Panc1 (cell line): ENCODE measurements at regions not wholly inside any gene's neighbourhood (a gene's known extent, or its start where the extent isn't known, plus 50 kb on each side); places are given as distances from the start of the nearest gene placed in this dataset.

Experiments
- ATAC-seq: fragments of 200-7000 bp; cut with Tn5 transposase; 2 replicates; pipeline ENCODE4 v1.9.1; 2020; ENCODE audit warnings: mild to moderate bottlenecking, moderate library complexity
- BruUV-seq: library from RNA; stranded (reverse); fragments of 400-500 nt; replicated peaks from 2 replicates; lab custom pipeline; 2021; lab: Mats Ljungman, UMichigan
- CTCF ChIA-PET: fragments of 300-600 bp; sonication (Branson Sonifier 250); formaldehyde crosslinking; loops from one replicate; lab custom pipeline; 2022; ENCODE audit warnings: antibody characterized with exemption; lab: Charles Lee
- POLR2A ChIA-PET: fragments of 300-600 bp; sonication (Branson Sonifier 250); formaldehyde crosslinking; loops from one replicate; lab custom pipeline; 2022; ENCODE audit warnings: antibody characterized with exemption; lab: Charles Lee
- DNase-seq: peaks from one replicate; pipeline ENCODE4 v3.0.0-alpha.2; 2010; ENCODE audit warnings: low read depth, low spot score
- H3K27ac ChIP-seq: 2 replicates; pipeline ENCODE4 v1.5.1; 2011; ENCODE audit warnings: mild to moderate bottlenecking, low read length, inconsistent platforms
- H3K27me3 ChIP-seq: fragments of 200-500 bp; sonication (Bioruptor generic); 2 replicates; pipeline ENCODE4 v1.6.0; 2014; ENCODE audit warnings: low read length, inconsistent platforms; ENCODE audit not compliant: control insufficient read depth, insufficient read depth
- H3K36me3 ChIP-seq: fragments of 200-500 bp; sonication (Bioruptor generic); 2 replicates; pipeline ENCODE4 v1.5.1; 2014; ENCODE audit warnings: inconsistent platforms, mild to moderate bottlenecking, low read length, moderate library complexity; ENCODE audit not compliant: control insufficient read depth, insufficient read depth
- H3K4me1 ChIP-seq: 2 replicates; pipeline ENCODE4 v1.5.1; 2011; ENCODE audit warnings: inconsistent platforms, mild to moderate bottlenecking, low read length, moderate library complexity; ENCODE audit not compliant: control insufficient read depth, insufficient read depth
- H3K4me3 ChIP-seq, 2 experiments: 2 replicates each; pipeline ENCODE4 v1.5.1; 2011 to 2012; ENCODE audit warnings: low read depth in 2 of 2, low read length in 2 of 2, mild to moderate bottlenecking in 2 of 2, inconsistent platforms in 1 of 2, moderate library complexity in 1 of 2
- H3K9me3 ChIP-seq: fragments of 200-500 bp; sonication (Bioruptor generic); 2 replicates; pipeline ENCODE4 v1.5.1; 2014; ENCODE audit warnings: low read depth, mild to moderate bottlenecking, inconsistent platforms, low read length, moderate library complexity; ENCODE audit not compliant: control insufficient read depth, insufficient read depth
- POLR2AphosphoS5 ChIP-seq: IDR thresholded peaks from 2 replicates; pipeline ENCODE4 v1.6.1; 2012; ENCODE audit warnings: mild to moderate bottlenecking, low read depth, low read length, moderate library complexity
- SIN3A ChIP-seq: IDR thresholded peaks from 2 replicates; pipeline ENCODE4 v1.6.1; 2012; ENCODE audit warnings: low read depth, mild to moderate bottlenecking, low read length, moderate library complexity, borderline replicate concordance; ENCODE audit not compliant: insufficient read depth
- TCF7L2 ChIP-seq: IDR thresholded peaks from 2 replicates; pipeline ENCODE4 v1.6.1; 2011; ENCODE audit warnings: mild to moderate bottlenecking, low read depth, low read length, inconsistent platforms
- in situ Hi-C: cut with HindIII; loops from 2 replicates; pipeline ENCODE4 v1.10.0; 2016; ENCODE audit warnings: low sequenced_read_pairs, low pct_unique_long_range_greater_than_20kb
- intact Hi-C: fragments of 100-400 bp; cut with micrococcal nuclease; formaldehyde crosslinking; loops from one replicate; pipeline ENCODE4 v1.10.0; 2022; ENCODE audit not compliant: unreplicated experiment
- TF ChIP-seq, protein P1 (sequence below): fragments of 450-650 bp; IDR thresholded peaks from 2 replicates; pipeline ENCODE4 v1.5.1; 2017; ENCODE audit warnings: mild to moderate bottlenecking
- TF ChIP-seq, protein P2 (sequence below), 2 experiments: IDR thresholded peaks; 2 replicates each; pipeline ENCODE4 v1.6.1; 2011 to 2012; ENCODE audit warnings: low read depth in 2 of 2, control low read depth in 1 of 2, low read length in 1 of 2, mild to moderate bottlenecking in 1 of 2, moderate library complexity in 1 of 2; ENCODE audit not compliant: insufficient read depth in 1 of 2

DNA sequence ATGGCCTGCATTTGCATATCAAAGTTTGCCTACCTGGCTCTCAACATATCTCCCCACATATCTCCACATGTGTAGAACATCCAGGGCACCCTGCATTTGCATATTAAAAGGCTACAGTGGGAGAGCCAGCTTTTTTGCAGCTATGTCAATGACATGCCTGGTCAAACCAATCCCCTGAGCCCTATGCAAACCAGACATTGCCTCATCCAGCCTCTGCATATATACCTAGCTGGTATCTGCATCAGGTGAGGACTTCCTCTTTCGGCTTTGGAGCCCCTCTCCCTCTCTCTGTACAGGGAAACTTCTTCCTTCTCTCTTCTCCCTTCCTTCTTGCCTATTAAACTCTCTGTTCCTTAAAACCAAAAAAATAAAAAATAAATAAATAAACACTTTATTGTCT is 142.7 kb upstream of the STEAP4 start:
- ATAC-seq (no peak), DNase-seq (no peak)
- Histone ChIP-seq H3K27me3 (no peaks in the 10 kb centered on the region), H3K9me3 (no peaks in the 10 kb centered on the region), H3K27ac (no peak overlapping the region), H3K4me3 (no peak overlapping the region), H3K4me1 (no peaks in the 10 kb centered on the region), H3K36me3 (no peaks in the 10 kb centered on the region)
- TF ChIP-seq, protein P1, sequence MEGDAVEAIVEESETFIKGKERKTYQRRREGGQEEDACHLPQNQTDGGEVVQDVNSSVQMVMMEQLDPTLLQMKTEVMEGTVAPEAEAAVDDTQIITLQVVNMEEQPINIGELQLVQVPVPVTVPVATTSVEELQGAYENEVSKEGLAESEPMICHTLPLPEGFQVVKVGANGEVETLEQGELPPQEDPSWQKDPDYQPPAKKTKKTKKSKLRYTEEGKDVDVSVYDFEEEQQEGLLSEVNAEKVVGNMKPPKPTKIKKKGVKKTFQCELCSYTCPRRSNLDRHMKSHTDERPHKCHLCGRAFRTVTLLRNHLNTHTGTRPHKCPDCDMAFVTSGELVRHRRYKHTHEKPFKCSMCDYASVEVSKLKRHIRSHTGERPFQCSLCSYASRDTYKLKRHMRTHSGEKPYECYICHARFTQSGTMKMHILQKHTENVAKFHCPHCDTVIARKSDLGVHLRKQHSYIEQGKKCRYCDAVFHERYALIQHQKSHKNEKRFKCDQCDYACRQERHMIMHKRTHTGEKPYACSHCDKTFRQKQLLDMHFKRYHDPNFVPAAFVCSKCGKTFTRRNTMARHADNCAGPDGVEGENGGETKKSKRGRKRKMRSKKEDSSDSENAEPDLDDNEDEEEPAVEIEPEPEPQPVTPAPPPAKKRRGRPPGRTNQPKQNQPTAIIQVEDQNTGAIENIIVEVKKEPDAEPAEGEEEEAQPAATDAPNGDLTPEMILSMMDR, result no peak
- TF ChIP-seq POLR2AphosphoS5 (no peak), TCF7L2 (no peak), SIN3A (no peak)
- TF ChIP-seq, protein P2, sequence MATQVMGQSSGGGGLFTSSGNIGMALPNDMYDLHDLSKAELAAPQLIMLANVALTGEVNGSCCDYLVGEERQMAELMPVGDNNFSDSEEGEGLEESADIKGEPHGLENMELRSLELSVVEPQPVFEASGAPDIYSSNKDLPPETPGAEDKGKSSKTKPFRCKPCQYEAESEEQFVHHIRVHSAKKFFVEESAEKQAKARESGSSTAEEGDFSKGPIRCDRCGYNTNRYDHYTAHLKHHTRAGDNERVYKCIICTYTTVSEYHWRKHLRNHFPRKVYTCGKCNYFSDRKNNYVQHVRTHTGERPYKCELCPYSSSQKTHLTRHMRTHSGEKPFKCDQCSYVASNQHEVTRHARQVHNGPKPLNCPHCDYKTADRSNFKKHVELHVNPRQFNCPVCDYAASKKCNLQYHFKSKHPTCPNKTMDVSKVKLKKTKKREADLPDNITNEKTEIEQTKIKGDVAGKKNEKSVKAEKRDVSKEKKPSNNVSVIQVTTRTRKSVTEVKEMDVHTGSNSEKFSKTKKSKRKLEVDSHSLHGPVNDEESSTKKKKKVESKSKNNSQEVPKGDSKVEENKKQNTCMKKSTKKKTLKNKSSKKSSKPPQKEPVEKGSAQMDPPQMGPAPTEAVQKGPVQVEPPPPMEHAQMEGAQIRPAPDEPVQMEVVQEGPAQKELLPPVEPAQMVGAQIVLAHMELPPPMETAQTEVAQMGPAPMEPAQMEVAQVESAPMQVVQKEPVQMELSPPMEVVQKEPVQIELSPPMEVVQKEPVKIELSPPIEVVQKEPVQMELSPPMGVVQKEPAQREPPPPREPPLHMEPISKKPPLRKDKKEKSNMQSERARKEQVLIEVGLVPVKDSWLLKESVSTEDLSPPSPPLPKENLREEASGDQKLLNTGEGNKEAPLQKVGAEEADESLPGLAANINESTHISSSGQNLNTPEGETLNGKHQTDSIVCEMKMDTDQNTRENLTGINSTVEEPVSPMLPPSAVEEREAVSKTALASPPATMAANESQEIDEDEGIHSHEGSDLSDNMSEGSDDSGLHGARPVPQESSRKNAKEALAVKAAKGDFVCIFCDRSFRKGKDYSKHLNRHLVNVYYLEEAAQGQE (IDR thresholded peaks at IDR 0.05; ENCODE audit: insufficient read depth in 1 of 2, low read depth in 2 of 2, low read length in 1 of 2), result no peak
- ChIA-PET POLR2A (no interaction called here), CTCF (no interaction called here)
- BruUV-seq, result no TSS peak
- in situ Hi-C loops, result no loop called here
- intact Hi-C loops, result no loop called here

DNA sequence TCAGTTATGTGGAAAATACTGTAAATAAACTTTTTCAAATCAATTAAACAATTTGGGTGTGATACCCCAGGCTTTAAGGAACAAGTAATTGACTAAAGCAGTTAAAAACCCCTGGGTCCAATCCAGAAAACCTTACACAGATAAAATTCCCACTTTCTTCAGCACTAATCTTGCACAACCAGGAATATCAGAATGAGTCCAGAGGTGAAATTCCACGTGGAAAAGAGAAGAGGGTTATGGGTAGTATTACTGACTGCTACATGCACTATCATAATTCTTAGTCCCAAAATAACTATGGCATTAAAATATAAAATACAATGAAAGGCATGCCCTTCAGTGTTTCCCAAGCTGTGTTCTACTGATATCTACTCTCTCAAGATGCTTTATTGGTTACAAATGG is 135.7 kb upstream of the STEAP4 start:
- in situ Hi-C loops (no loop called here), intact Hi-C loops (no loop called here)
- no peaks in the 10 kb centered on the region for H3K36me3 ChIP-seq
- no peak for ATAC-seq
- no peak overlapping the region for H3K27ac ChIP-seq
- H3K9me3 ChIP-seq, result no peaks in the 10 kb centered on the region
- TF ChIP-seq, protein P2 (IDR thresholded peaks at IDR 0.05; ENCODE audit: insufficient read depth in 1 of 2, low read depth in 2 of 2, low read length in 1 of 2), result no peak
- TF ChIP-seq SIN3A (no peak), POLR2AphosphoS5 (no peak), TCF7L2 (no peak)
- TF ChIP-seq, protein P1, result no peak
- no peak overlapping the region for H3K4me3 ChIP-seq
- no peaks in the 10 kb centered on the region for H3K4me1 ChIP-seq
- no peaks in the 10 kb centered on the region for H3K27me3 ChIP-seq
- POLR2A ChIA-PET, result no interaction called here
- DNase-seq, result no peak
- BruUV-seq, result no TSS peak
- CTCF ChIA-PET, result no interaction called here
